ENCODE measurements at regions not wholly inside any gene's neighbourhood (a gene's known extent, or its start where the extent isn't known, plus 50 kb on each side); places are given as distances from the start of the nearest gene placed in this dataset.

- no peak for TF ChIP-seq POLR2A (IDR thresholded peaks at IDR 0.05; ENCODE audit: low read depth, low read length)
- no peak for TF ChIP-seq POLR2AphosphoS5 (IDR thresholded peaks at IDR 0.05; ENCODE audit: low read depth, low read length)
- TF ChIP-seq TAF1 (IDR thresholded peaks at IDR 0.05; ENCODE audit: borderline replicate concordance, low read depth, low read length): no peak
Measured at GRCh38 chr14:34086223-34086757, 135.4 kb upstream of the EGLN3 start.

Measured in GM12892 (cell line).